Adipocyte (in vitro differentiated cells): ENCODE measurements at regions not wholly inside any gene's neighbourhood (a gene's known extent, or its start where the extent isn't known, plus 50 kb on each side); places are given as distances from the start of the nearest gene placed in this dataset.
A peak's percentile ranks its signal among the peaks of the same experiment; 100 is the strongest.

Experiments
- DNase-seq: peaks from one replicate; pipeline ENCODE4 v3.0.0-alpha.2; 2015; ENCODE audit warnings: low read depth
- H3K27me3 ChIP-seq: replicated peaks from 2 replicates; pipeline ENCODE4 v1.7.0; 2013; ENCODE audit warnings: mild to moderate bottlenecking, low read length, moderate library complexity; ENCODE audit not compliant: control insufficient read depth, insufficient read depth
- H3K36me3 ChIP-seq: 2 replicates; pipeline ENCODE4 v1.7.0; 2013; ENCODE audit warnings: low read length, mild to moderate bottlenecking, moderate library complexity; ENCODE audit not compliant: control insufficient read depth, insufficient read depth, severe bottlenecking
- H3K4me1 ChIP-seq: 2 replicates; pipeline ENCODE4 v1.7.0; 2013; ENCODE audit warnings: mild to moderate bottlenecking, low read length, moderate library complexity; ENCODE audit not compliant: control insufficient read depth, insufficient read depth
- H3K4me3 ChIP-seq: 2 replicates; pipeline ENCODE4 v1.7.0; 2013; ENCODE audit warnings: mild to moderate bottlenecking, low read length, moderate library complexity
- H3K9ac ChIP-seq: 2 replicates; pipeline ENCODE4 v1.7.0; 2013; ENCODE audit warnings: mild to moderate bottlenecking, low read length, moderate library complexity
- H3K9me3 ChIP-seq: 2 replicates; pipeline ENCODE4 v1.7.0; 2013; ENCODE audit warnings: mild to moderate bottlenecking, low read length, moderate library complexity; ENCODE audit not compliant: control insufficient read depth

DNA sequence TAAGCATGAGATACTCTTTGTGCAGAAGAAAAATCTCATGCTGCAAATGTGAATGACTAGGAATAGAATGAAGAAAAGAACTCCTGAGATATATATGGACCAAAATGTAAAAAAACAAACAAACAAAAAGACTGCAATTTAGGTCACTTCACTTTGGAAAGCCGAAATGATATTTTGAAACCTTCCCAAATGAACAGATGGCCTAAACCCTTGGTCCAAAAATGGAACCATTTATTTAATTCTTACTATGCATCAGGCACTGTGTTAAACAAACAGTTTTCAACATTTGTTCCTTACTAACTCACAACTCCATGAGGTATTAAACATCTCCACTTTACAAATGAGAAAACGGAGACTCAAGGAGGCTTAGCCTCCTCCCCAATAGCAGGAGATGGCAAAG, 107.5 kb downstream of the VIP start:
- Histone ChIP-seq H3K36me3 (no peaks in the 10 kb centered on the region), H3K9ac (no peak overlapping the region)

DNA sequence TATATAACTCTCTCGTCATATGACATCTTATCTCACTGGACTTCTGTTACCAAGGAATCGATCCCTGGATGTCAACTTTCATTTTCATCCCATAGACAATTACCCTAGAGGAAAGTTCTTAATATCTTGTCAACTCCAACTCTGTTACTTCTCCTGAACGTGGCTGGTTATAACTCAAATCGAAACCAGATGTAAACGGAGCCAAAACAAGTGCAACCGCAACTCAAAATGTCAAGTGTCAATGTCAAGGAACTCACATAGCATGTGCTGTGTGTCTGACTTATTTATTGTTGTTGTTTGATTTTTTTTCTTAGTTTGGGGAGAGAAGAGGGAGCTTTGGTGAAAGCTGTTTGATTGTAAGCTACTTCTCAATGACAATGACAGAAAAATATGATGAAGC, 108.6 kb downstream of the VIP start:
- Histone ChIP-seq H3K9me3 (no peaks in the 10 kb centered on the region), H3K9ac (no peak overlapping the region), H3K4me3 (peak overlapping the region; percentile 60), H3K4me1 (no peaks in the 10 kb centered on the region), H3K27me3 (no peaks in the 10 kb centered on the region), H3K36me3 (no peaks in the 10 kb centered on the region)
- peak; percentile 3 for DNase-seq

More for the DNA sequence above, 107.5 kb downstream of the VIP start:
- Histone ChIP-seq H3K27me3 (no peaks in the 10 kb centered on the region), H3K4me3 (no peak overlapping the region), H3K9me3 (no peaks in the 10 kb centered on the region), H3K4me1 (no peaks in the 10 kb centered on the region)
- DNase-seq: no peak

DNA sequence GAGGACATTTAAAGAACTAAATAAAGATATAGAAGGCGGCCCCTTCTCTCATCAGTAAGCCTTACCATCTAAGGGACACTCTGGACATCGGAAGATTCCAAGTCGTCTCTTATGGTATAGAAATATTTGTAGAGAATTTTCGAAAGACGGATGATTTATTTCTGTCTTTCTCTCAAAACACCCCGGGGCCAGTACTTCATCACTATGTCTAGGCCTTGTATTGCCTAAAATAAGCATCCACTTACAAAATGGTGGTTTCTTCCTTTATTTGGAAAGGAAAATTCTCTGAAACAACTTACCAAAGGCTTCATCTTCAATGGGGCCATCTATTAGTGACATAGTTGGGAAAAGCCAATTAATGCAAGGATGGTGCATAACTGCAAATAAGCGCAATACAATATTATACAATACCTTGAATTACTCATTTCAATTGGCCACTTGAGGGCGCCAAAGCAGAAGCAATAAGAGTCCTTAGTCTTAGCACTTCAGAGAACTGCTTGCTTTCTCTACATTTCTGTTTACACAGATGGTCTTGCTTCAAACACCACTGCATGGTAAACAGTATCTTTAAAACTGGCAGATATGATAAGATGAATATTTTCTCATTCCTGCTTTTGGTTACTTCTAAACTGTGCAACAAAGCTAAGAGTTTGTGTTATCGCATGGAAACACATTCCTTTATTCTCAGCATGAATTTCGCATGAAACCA, 113.2 kb downstream of the VIP start:
- Histone ChIP-seq H3K36me3 (no peaks in the 10 kb centered on the region), H3K27me3 (no peaks in the 10 kb centered on the region), H3K4me1 (no peaks in the 10 kb centered on the region), H3K9ac (no peak overlapping the region), H3K9me3 (no peaks in the 10 kb centered on the region), H3K4me3 (no peak overlapping the region)
- DNase-seq: peak; percentile 85

DNA sequence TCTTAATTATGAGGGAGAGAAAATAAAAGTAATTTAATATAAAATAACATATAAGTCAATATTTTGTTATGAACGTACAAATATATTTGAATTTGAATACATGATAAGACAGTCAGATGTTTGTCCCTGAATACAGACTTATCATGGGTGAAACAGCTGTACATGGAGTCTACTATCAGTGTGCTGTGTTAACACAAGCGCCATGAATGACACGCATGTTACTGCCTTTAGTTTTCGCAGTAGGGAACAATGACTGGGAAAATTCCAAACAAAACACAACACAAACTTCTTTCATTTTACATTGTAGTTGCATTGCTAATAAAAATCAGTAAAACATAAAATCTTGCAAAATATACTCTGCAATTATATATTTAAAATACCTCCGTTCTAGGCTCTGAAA, 108.6 kb downstream of the FBXO5 start:
- no peaks in the 10 kb centered on the region for H3K36me3 ChIP-seq
- H3K27me3 ChIP-seq: no peaks in the 10 kb centered on the region
- DNase-seq: no peak
- no peak overlapping the region for H3K4me3 ChIP-seq
- no peak overlapping the region for H3K9ac ChIP-seq
- H3K9me3 ChIP-seq: peaks cover under 1% of the 10 kb centered on the region
- H3K4me1 ChIP-seq: no peaks in the 10 kb centered on the region

DNA sequence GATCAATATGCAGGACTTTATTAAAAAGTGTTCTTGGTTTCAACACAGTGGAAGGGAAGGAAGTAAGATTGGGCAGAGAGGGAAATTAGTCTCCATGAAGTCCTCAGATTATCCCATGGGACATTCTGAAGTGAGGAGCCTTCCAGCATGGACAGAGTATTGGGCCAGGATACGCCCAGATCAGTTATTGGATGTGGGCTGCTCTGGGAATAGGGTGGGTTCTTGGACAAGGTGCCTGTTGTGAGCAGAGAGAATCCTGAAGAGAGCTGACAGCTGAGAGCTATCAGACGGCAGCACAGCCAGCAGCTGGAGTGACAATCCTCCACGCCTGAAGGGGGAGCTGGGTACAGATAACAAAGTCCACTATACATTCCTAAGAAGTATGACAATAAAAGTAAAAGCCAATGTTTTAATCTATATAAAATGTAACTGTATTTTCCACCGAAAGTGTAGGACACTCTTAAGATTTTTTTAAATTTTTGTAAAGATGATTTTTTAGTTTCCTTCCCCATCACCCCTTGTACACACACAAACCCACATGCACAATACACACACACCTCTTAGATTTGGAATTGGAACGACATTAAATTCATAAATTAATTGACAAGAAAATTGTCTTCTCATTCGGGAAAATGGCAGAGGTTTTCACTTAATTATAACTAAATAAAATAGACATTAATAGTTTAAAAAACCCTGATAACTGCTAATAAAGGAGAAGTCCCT, 107.8 kb downstream of the FBXO5 start:
- no peaks in the 10 kb centered on the region for H3K36me3 ChIP-seq
- peaks cover 7% of the 10 kb centered on the region for H3K9me3 ChIP-seq
- no peak overlapping the region for H3K4me3 ChIP-seq
- H3K9ac ChIP-seq: no peak overlapping the region
- no peaks in the 10 kb centered on the region for H3K4me1 ChIP-seq
- DNase-seq: no peak
- no peaks in the 10 kb centered on the region for H3K27me3 ChIP-seq

DNA sequence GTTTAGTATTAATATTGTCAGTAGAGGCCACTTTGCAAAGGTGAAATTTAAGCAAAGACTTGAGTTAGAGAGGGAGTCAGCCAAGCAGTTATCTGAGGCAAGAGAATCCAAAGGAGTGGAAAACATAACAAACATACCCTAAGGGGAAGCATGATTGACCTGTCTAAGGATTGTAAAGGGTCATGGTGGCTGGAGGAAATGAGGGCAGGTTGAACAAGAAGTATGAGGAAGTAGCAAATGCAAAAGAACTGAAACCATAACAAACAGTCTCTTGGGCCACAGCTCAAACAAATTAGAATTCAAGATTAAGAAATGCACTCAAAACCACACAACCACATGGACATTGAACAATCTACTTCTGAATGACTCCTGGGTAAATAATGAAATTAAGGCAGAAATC, 103.2 kb downstream of the FBXO5 start:
- Histone ChIP-seq H3K4me3 (no peak overlapping the region), H3K4me1 (no peaks in the 10 kb centered on the region), H3K9ac (no peak overlapping the region), H3K36me3 (no peaks in the 10 kb centered on the region), H3K27me3 (no peaks in the 10 kb centered on the region), H3K9me3 (peaks cover 15% of the 10 kb centered on the region)
- no peak for DNase-seq

DNA sequence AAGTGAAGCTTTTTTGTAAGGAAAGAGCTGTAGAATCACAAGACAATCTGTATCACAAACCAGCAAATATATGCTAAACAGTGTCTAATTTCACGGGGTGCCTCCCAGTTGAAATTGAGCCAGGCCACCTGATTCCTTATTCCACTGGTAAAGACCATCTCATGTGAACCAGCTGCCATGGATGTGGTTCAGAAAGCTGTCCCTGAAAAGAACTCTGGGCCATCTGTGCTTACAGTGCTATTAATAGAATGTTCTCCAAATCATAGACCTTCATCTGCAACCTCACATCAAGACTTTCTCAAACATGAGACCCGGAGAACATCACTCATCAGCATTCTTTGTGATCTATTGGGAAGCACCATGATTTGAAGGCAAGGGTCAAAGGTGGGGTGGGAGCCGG, 89.7 kb downstream of the FBXO5 start:
- H3K27me3 ChIP-seq: peaks cover 2% of the 10 kb centered on the region
- H3K9ac ChIP-seq: no peak overlapping the region
- no peak for DNase-seq
- H3K4me3 ChIP-seq: no peak overlapping the region
- no peaks in the 10 kb centered on the region for H3K4me1 ChIP-seq
- no peaks in the 10 kb centered on the region for H3K9me3 ChIP-seq
- no peaks in the 10 kb centered on the region for H3K36me3 ChIP-seq

DNA sequence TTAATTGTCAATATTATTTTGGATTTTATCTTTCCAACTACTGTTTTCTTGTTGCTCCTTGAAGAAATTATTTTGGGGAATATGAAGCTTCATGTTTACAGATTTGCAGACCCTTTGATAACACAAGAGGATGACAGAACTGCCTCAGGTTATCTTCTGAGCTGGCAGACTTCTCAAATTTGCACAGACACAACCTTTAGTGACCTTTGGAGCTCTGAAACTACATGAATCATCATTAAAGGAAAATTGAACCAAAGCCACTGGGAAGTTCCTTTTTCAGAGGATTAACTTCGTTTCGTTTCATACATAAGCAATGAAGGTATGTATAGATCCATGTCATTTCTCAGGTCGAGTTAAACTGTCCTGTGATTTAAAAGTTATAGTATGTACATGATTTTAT, 85.9 kb downstream of the FBXO5 start:
- Histone ChIP-seq H3K36me3 (no peaks in the 10 kb centered on the region), H3K27me3 (peaks cover 7% of the 10 kb centered on the region), H3K4me3 (no peak overlapping the region), H3K4me1 (no peaks in the 10 kb centered on the region), H3K9me3 (no peaks in the 10 kb centered on the region), H3K9ac (no peak overlapping the region)
- no peak for DNase-seq

DNA sequence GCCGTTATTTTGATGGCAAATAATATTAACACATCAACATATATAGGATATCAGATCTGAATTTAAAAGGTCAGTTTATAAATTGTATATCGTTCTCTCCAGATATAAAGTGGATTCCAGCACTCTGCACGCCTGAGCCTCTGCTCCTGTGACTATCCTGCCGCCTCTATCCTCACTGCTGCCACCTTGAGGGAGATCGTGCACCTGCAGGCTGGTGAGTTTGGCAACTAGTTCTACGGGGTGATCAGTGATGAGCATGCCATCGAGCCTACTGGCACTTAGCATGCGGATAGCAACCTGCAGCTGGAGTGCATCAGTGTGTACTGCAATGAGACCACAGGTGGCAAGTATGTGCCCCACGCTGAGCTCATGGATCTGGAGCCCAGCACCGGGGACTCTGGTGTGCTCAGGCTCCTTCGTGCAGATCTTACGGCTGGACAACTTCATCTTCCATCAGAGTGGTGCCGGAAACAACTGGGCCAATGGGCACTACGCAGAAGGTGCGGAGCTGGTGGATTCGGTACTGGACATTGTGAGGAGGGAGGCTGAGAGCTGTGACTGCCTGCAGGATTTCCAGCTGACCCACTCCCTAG, 84.9 kb downstream of the FBXO5 start:
- Histone ChIP-seq H3K9me3 (no peaks in the 10 kb centered on the region), H3K36me3 (no peaks in the 10 kb centered on the region), H3K27me3 (peaks cover 7% of the 10 kb centered on the region), H3K4me1 (no peaks in the 10 kb centered on the region), H3K4me3 (no peak overlapping the region), H3K9ac (no peak overlapping the region)
- DNase-seq: peak; percentile 73

DNA sequence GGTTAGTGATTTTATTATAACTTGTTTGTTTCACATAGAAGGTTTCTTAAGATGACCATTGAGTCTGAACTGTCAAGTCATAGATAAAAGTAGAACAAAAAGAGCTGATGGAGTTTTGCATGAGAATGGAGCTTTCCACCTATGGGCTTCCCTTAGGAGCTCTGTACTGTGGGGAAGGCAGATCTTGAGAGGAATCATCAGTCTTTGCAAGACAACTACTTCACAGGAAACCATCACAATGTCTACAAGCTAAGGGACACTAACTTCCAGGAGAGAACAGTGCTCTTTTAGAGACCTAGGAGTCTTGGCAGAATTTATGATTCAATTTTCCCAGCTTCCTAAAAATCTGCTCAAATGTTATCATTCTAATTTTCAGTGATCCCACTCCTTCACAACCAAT, 78.2 kb downstream of the FBXO5 start:
- Histone ChIP-seq H3K9me3 (peaks cover 7% of the 10 kb centered on the region), H3K36me3 (no peaks in the 10 kb centered on the region), H3K27me3 (no peaks in the 10 kb centered on the region), H3K9ac (no peak overlapping the region), H3K4me3 (no peak overlapping the region), H3K4me1 (no peaks in the 10 kb centered on the region)
- DNase-seq: no peak

DNA sequence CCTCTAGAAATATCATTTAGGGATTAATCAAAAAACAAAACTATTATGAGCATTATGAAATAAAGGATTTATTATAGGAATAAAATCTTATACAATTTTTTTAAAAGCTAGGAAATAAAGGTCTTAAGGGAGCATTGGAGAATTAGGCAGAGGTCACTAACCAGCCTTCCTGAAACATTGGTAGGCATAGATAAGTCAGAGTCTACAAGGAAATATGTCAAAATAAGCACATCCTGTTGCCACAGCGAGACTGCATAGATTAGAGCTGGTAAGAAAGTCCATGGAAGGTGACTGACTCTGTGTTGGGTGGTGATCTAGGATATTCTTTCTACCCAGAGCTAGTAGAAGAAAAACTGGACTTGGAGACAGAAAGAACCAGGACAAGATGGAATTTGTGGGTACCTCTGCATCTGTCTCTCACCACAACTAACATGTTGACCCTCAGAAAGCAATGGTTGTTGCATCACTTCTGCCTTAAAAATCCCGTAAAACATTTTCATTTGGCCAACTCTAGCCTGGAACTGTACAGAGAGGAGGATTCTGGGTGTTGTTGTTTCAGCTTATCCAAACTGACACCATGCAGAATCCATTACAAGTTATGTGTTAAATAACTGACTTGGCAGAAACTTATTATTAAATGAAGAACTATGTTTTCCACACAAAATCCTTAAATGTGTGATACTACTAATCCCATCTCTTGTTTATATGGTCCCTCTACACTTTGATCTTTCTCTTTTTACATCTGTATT, 77.1 kb downstream of the FBXO5 start:
- H3K27me3 ChIP-seq: no peaks in the 10 kb centered on the region
- H3K9ac ChIP-seq: no peak overlapping the region
- DNase-seq: no peak
- H3K36me3 ChIP-seq: no peaks in the 10 kb centered on the region
- H3K4me1 ChIP-seq: no peaks in the 10 kb centered on the region
- H3K4me3 ChIP-seq: no peak overlapping the region
- H3K9me3 ChIP-seq: peaks cover 7% of the 10 kb centered on the region
